K562 (cell line): ENCODE measurements at regions not wholly inside any gene's neighbourhood (a gene's known extent, or its start where the extent isn't known, plus 50 kb on each side); places are given as distances from the start of the nearest gene placed in this dataset.
"Not testable (repeated sequence)": the region's sequence is repeated elsewhere in the genome, so short reads cannot be mapped to it uniquely, and the experiment has no call there.

Experiments
- ATAC-seq: fragments of 200-7000 bp; cut with Tn5 transposase; 3 replicates; pipeline ENCODE4 v1.9.1; 2020; ENCODE audit warnings: moderate library complexity
- BruUV-seq: library from RNA; stranded (reverse); fragments of 400-500 nt; replicated peaks from 2 replicates; lab custom pipeline; 2021; lab: Mats Ljungman, UMichigan
- CTCF ChIA-PET: fragments of 300-600 bp; formaldehyde crosslinking; extraction: SDS; loops from one replicate; lab custom pipeline; 2021; ENCODE audit warnings: low intra/inter-chr PET ratio; lab: Yijun Ruan, JAX
- POLR2A ChIA-PET: fragments of 300-600, 350-650 bp; sonication (Branson Sonifier 250); formaldehyde crosslinking; extraction: SDS; loops from one replicate; lab custom pipeline; 2021; ENCODE audit warnings: antibody characterized with exemption, inconsistent platforms; lab: Yijun Ruan, JAX
- DNase-seq, 4 experiments: peaks; one replicate each; pipeline versions ENCODE4 v3.0.0 to v3.0.0-alpha.2; 2011 to 2018; ENCODE audit warnings: low spot score in 3 of 4, mixed read lengths in 3 of 4; ENCODE audit errors: extremely low read depth in 1 of 4
- FAIRE-seq: peaks from 2 replicates; lab custom pipeline; 2011; peaks lifted over from hg19 to GRCh38; lab: Jason Lieb, UNC
- H2AFZ ChIP-seq: 2 replicates; pipeline ENCODE4 v1.6.0; 2011; ENCODE audit warnings: low read depth, low read length, control low read depth, inconsistent platforms
- H3K27ac ChIP-seq: fragments of 200-600 bp; 3 replicates; pipeline ENCODE4 v1.8.0; 2011; ENCODE audit warnings: low read depth, mild to moderate bottlenecking, control low read depth, inconsistent platforms, low read length, moderate library complexity, mixed read lengths; ENCODE audit errors: extremely low read depth
- H3K27me3 ChIP-seq, 2 experiments: fragments of 300-600 bp in 1 of 2; 2 replicates in 1 of 2; 3 replicates in 1 of 2; pipeline versions ENCODE4 v1.6.0 to v1.8.0; 2011; ENCODE audit warnings: inconsistent platforms in 2 of 2, low read length in 2 of 2, mild to moderate bottlenecking in 1 of 2, mixed read lengths in 1 of 2, moderate library complexity in 1 of 2; ENCODE audit not compliant: control insufficient read depth in 2 of 2, insufficient read depth in 2 of 2
- H3K36me3 ChIP-seq: fragments of 300-600 bp; 3 replicates; pipeline ENCODE4 v1.8.0; 2011; ENCODE audit warnings: mild to moderate bottlenecking, low read length, inconsistent platforms; ENCODE audit not compliant: control insufficient read depth, insufficient read depth
- H3K4me1 ChIP-seq, 2 experiments: fragments of 200-600 bp in 1 of 2; replicated peaks in 1 of 2; 2 replicates in 1 of 2; 3 replicates in 1 of 2; pipeline versions ENCODE4 v1.5.1 to v1.8.0; 2011; ENCODE audit warnings: inconsistent platforms in 2 of 2, low read length in 2 of 2, mild to moderate bottlenecking in 1 of 2, mixed read lengths in 1 of 2, moderate library complexity in 1 of 2; ENCODE audit not compliant: control insufficient read depth in 2 of 2, insufficient read depth in 2 of 2
- H3K4me2 ChIP-seq: 2 replicates; pipeline ENCODE4 v1.6.1; 2011; ENCODE audit warnings: low read length, control low read depth, inconsistent platforms, mixed read lengths; ENCODE audit not compliant: insufficient read depth
- H3K4me3 ChIP-seq: fragments of 200-600 bp; sonication (generic), shearing (Covaris generic); 2 replicates; pipeline ENCODE4 v1.5.1; 2016; ENCODE audit warnings: control low read depth, inconsistent platforms
- H3K79me2 ChIP-seq: fragments of 200-600 bp; 3 replicates; pipeline ENCODE4 v1.8.0; 2011; ENCODE audit warnings: low read length, inconsistent platforms; ENCODE audit not compliant: control insufficient read depth, insufficient read depth
- H3K9ac ChIP-seq, 2 experiments: 2 replicates each; pipeline versions ENCODE4 v1.6.0 to v1.6.1; 2011; ENCODE audit warnings: low read depth in 2 of 2, low read length in 2 of 2, control low read depth in 1 of 2, inconsistent platforms in 1 of 2, mild to moderate bottlenecking in 1 of 2, mixed read lengths in 1 of 2; ENCODE audit not compliant: insufficient read depth in 1 of 2
- H3K9me1 ChIP-seq: one replicate; pipeline ENCODE4 v1.6.0; 2011; ENCODE audit warnings: inconsistent platforms, mild to moderate bottlenecking, low read length, moderate library complexity; ENCODE audit not compliant: control insufficient read depth, insufficient read depth
- H3K9me3 ChIP-seq: replicated peaks from 2 replicates; pipeline ENCODE4 v1.5.1; 2011; ENCODE audit warnings: low read depth, low read length, inconsistent platforms; ENCODE audit not compliant: control insufficient read depth, insufficient read depth
- H4K20me1 ChIP-seq: replicated peaks from 2 replicates; pipeline ENCODE4 v1.6.1; 2011; ENCODE audit warnings: low read length, inconsistent platforms, mixed read lengths; ENCODE audit not compliant: control insufficient read depth, insufficient read depth
- WGBS: fragments of 100-300 bp; shearing (Covaris generic); methylation state at CpG from one replicate; pipeline ENCODE4 v1.1.6; 2016; ENCODE audit warnings: low coverage, mixed read lengths; ENCODE audit not compliant: insufficient coverage; ENCODE audit errors: missing lambda C conversion rate; 5-methylcytosine and 5-hydroxymethylcytosine counted together
- in situ Hi-C: fragments of 300-500 bp; cut with MboI; formaldehyde crosslinking; loops from 4 replicates; pipeline ENCODE4 v1.15.0; 2018; ENCODE audit warnings: inconsistent platforms, mixed read lengths
- intact Hi-C: fragments of 100-400 bp; cut with micrococcal nuclease; formaldehyde crosslinking; loops from 2 replicates; pipeline ENCODE4 v1.14.2; 2022
- TF ChIP-seq, protein P1 (sequence below), 2 experiments: IDR thresholded peaks in 1 of 2; conservative IDR thresholded peaks in 1 of 2; 2 replicates each; pipeline ENCODE4 v1.6.1; 2016; ENCODE audit warnings: low read depth in 2 of 2, mild to moderate bottlenecking in 1 of 2, missing compliant biosample characterization in 1 of 2, missing genetic modification characterization in 1 of 2, moderate library complexity in 1 of 2

GRCh38 chr3:61429106-61429505, 132.3 kb upstream of the PTPRG start (continued):
- TF ChIP-seq, protein P1, sequence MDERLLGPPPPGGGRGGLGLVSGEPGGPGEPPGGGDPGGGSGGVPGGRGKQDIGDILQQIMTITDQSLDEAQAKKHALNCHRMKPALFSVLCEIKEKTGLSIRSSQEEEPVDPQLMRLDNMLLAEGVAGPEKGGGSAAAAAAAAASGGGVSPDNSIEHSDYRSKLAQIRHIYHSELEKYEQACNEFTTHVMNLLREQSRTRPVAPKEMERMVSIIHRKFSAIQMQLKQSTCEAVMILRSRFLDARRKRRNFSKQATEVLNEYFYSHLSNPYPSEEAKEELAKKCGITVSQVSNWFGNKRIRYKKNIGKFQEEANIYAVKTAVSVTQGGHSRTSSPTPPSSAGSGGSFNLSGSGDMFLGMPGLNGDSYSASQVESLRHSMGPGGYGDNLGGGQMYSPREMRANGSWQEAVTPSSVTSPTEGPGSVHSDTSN (CRISPR knock-in tag; IDR thresholded peaks at IDR 0.05; ENCODE audit: low read depth): no peak
- TF ChIP-seq, protein P1 (tag; conservative IDR thresholded peaks at IDR 0.05; ENCODE audit: low read depth): no peak

DNA sequence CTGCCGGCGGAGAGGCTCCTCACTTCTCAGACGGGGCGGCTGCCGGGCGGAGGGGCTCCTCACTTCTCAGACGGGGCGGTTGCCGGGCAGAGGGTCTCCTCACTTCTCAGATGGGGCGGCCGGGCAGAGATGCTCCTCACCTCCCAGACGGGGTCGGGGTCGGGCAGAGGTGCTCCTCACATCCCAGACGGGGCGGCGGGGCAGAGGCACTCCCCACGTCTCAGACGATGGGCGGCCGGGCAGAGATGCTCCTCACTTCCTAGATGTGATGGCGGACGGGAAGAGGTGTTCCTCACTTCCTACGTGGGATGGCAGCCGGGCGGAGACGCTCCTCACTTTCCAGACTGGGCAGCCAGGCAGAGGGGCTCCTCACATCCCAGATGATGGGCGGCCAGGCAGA, 126.5 kb upstream of the PTPRG start:
- H3K27ac ChIP-seq, H3K9ac ChIP-seq, H4K20me1 ChIP-seq, H3K27me3 ChIP-seq, H2AFZ ChIP-seq, H3K4me1 ChIP-seq, BruUV-seq, H3K9me3 ChIP-seq, CTCF ChIA-PET, in situ Hi-C loops, H3K79me2 ChIP-seq, DNase-seq, intact Hi-C loops, ATAC-seq, H3K36me3 ChIP-seq, H3K4me3 ChIP-seq, H3K4me2 ChIP-seq, POLR2A ChIA-PET, H3K9me1 ChIP-seq, FAIRE-seq: not testable (repeated sequence)
- WGBS: 5% methylated on average over 11 of the region's 28 CpGs

- DNase-seq, CTCF ChIA-PET, POLR2A ChIA-PET, H3K9me1 ChIP-seq, H3K4me1 ChIP-seq, H3K36me3 ChIP-seq, H3K4me3 ChIP-seq, H3K9ac ChIP-seq, H3K27me3 ChIP-seq, H3K79me2 ChIP-seq, H3K27ac ChIP-seq, in situ Hi-C loops, FAIRE-seq, intact Hi-C loops, H3K9me3 ChIP-seq, H3K4me2 ChIP-seq, H2AFZ ChIP-seq, H4K20me1 ChIP-seq, BruUV-seq, ATAC-seq: not testable (repeated sequence)
- WGBS: 5% methylated on average over 6 of the region's 20 CpGs
These were observed 126.0 kb upstream of the PTPRG start for GRCh38 chr3:61435361-61435760.
